Left renal cortex interstitium (tissue), 4 donors: ENCODE measurements at regions not wholly inside any gene's neighbourhood (a gene's known extent, or its start where the extent isn't known, plus 50 kb on each side); places are given as distances from the start of the nearest gene placed in this dataset.

Source experiments
- DNase-seq, 4 donors: peaks; one replicate each; pipeline ENCODE4 v3.0.0-alpha.2; 2013; ENCODE audit warnings: low read depth in 4 of 4, low spot score in 2 of 4, missing footprints in 1 of 4

GRCh38 chr7:46532571-46532970 lies 611.5 kb upstream of the IGFBP3 start:
- DNase-seq: no peak

GRCh38 chr7:46530081-46530750 lies 609.1 kb upstream of the IGFBP3 start:
- DNase-seq: no peak

- DNase-seq: no peak
These were observed 606.3 kb upstream of the IGFBP3 start for GRCh38 chr7:46527360-46527759.

- no peak for DNase-seq
These were observed 604.8 kb upstream of the IGFBP3 start for GRCh38 chr7:46525876-46526275.

GRCh38 chr7:46524350-46524749 lies 603.3 kb upstream of the IGFBP3 start:
- no peak for DNase-seq

GRCh38 chr7:46522354-46522906 lies 601.4 kb upstream of the IGFBP3 start:
- DNase-seq: no peak

- DNase-seq: no peak
These were observed 597.6 kb upstream of the IGFBP3 start for GRCh38 chr7:46518713-46519112.

GRCh38 chr7:46515844-46516590 lies 594.9 kb upstream of the IGFBP3 start:
- no peak for DNase-seq

- no peak for DNase-seq
These were observed 592.4 kb upstream of the IGFBP3 start for GRCh38 chr7:46513447-46513848.

GRCh38 chr7:46512891-46513413 lies 591.9 kb upstream of the IGFBP3 start:
- DNase-seq: no peak

GRCh38 chr7:46511442-46512215 lies 590.6 kb upstream of the IGFBP3 start:
- DNase-seq: no peak

- no peak for DNase-seq
These were observed 587.5 kb upstream of the IGFBP3 start for GRCh38 chr7:46508583-46508982.

GRCh38 chr7:46507560-46507959 lies 586.5 kb upstream of the IGFBP3 start:
- no peak for DNase-seq

- no peak for DNase-seq
These were observed 573.4 kb upstream of the IGFBP3 start for GRCh38 chr7:46494441-46494840.

GRCh38 chr7:46494028-46494427 lies 573.0 kb upstream of the IGFBP3 start:
- DNase-seq: no peak

GRCh38 chr7:46493196-46493595 lies 572.1 kb upstream of the IGFBP3 start:
- DNase-seq: no peak

GRCh38 chr7:46492466-46492865 lies 571.4 kb upstream of the IGFBP3 start:
- DNase-seq: no peak

- DNase-seq: no peak
These were observed 569.3 kb upstream of the IGFBP3 start for GRCh38 chr7:46490406-46490805.

GRCh38 chr7:46489106-46489505 lies 568.0 kb upstream of the IGFBP3 start:
- no peak for DNase-seq

- no peak for DNase-seq
These were observed 567.5 kb upstream of the IGFBP3 start for GRCh38 chr7:46488607-46489006.
